ENCODE measurements at regions not wholly inside any gene's neighbourhood (a gene's known extent, or its start where the extent isn't known, plus 50 kb on each side); places are given as distances from the start of the nearest gene placed in this dataset.
"Not testable (repeated sequence)": the region's sequence is repeated elsewhere in the genome, so short reads cannot be mapped to it uniquely, and the experiment has no call there.

DNA sequence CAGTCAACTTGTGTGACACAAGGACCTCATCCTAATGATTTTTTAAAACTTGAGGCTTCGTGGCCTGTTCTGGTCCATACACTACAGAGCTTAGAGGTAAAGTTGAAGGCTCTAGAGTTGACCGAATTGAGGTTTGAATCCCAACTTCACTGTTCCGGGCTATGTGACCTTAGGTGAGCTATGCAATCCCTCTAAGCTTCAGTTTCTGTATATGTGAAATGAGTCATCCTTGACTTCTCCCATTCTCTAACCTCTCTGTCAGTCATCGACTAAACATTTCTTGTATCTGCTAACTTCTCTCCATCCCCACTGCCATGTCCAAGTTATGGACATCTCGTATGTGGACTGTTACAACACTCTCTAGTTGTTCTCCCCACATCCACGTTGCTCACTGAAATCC is 178.2 kb upstream of the TMEM45B start:
- no peak for DNase-seq (ENCODE audit: low read depth in 3 of 3)

DNA sequence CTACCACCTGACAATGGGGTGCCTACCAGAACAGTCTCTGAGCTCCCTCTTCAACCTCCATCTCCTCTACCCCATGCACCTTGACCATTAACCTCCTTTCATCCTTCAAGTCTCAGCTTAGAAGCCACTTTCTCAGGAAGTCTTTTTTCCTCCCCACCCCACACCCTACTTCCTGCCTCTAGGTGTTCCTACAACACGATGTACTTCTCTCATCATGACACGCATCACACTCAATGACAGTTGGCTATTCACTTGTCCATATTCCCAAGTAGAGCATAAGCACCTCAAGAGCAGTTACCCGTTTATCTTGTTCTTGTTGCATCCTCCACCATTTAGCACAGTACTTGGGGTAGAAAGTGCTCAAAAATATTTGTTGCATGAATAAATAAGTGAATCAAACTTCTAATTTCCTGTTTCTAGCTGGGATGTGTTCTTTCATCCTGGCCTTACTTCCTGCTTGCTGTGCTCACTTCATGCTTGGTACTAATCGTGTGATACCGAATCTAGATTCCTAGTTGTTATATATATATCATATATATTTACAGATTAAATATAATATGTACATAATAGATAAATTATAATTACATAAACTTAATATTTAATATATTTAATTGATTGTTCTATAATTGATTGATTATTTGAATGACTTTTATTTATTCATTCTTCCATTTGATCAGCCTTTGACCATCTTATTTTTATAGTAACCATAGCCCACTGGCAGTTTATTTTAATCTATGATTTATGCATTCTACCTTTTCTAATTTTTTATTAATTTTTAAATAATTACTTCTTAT is 177.5 kb upstream of the TMEM45B start:
- no peak for DNase-seq (ENCODE audit: low read depth in 3 of 3)

- DNase-seq (ENCODE audit: low read depth in 3 of 3), result peak in 2 of 3 experiments; percentile 14 to 26
These were observed 176.3 kb upstream of the TMEM45B start for GRCh38 chr11:129639300-129639699.

GRCh38 chr11:129640671-129641070 is 175.0 kb upstream of the TMEM45B start:
- no peak for DNase-seq (ENCODE audit: low read depth in 3 of 3)

GRCh38 chr11:129643031-129643721 is 172.5 kb upstream of the TMEM45B start:
- no peak for DNase-seq (ENCODE audit: low read depth in 3 of 3)

DNA sequence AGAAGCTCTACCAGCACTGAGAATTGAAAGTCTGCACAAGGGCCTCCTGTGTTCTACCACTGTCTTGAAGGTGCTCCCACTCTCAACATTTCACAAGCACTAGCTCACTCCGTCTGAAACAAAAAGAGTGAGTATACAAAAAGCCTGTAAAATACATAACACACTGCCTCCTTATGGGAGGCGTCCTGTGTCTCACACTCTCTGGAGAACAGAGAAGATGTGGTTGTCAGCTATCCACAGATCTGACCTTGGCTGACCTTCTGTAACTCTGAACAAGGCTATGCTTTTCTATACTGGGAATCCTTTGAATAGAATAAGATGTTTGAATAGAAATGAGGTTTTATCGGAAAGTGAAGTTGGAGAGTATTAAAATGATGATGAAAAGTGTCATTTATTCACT is 171.3 kb upstream of the TMEM45B start:
- no peak for DNase-seq (ENCODE audit: low read depth in 3 of 3)

DNA sequence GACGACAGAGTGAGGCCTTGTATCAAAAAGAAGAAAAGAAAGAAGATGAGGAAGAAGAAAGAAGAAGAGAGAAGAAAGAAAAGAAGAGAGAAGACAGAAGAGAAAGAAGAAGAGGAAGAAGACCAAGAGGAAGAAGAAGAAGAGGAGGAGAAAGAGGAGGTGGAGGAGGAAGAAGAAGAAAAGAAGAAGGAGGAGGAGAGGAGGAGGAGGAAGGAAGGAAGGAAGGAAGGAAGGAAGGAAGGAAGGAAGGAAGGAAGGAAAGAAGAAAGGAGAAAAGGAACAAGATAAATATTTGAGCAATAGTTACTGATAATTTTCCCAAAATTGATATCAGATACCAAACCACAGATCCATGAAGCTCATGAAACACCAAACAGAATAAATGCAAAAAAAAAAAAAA is 169.7 kb upstream of the TMEM45B start:
- DNase-seq (ENCODE audit: low read depth in 3 of 3), result no peak

GRCh38 chr11:129650044-129650443 is 165.6 kb upstream of the TMEM45B start:
- not testable (repeated sequence) for DNase-seq (ENCODE audit: low read depth in 3 of 3)

GRCh38 chr11:129652835-129653234 is 162.8 kb upstream of the TMEM45B start:
- no peak for DNase-seq (ENCODE audit: low read depth in 3 of 3)

DNA sequence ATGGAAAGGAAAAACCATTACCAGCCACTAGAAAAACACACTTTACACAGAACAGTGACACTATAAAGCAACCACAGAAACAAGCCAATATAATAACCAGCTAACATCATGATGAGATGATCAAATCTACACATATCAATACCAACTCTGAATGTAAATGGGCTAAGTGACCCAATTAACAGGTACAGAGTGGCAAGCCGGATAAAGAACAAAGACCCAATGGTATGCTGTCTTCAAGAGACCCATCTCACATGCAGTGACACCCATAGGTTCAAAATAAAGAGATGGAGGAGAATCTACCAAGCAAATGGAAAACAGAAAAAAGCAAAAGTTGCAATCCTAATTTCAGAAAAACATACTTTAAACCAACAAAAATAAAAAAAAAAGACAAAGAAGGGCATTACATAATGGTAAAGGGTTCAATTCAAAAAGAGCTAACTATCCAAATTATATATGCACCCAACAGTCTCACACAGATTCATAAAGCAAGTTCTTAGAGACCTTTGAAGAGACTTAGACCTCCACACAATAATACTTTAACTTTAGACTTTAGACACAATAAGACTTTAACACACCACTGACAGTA is 160.3 kb upstream of the TMEM45B start:
- no peak for DNase-seq (ENCODE audit: low read depth in 3 of 3)

DNA sequence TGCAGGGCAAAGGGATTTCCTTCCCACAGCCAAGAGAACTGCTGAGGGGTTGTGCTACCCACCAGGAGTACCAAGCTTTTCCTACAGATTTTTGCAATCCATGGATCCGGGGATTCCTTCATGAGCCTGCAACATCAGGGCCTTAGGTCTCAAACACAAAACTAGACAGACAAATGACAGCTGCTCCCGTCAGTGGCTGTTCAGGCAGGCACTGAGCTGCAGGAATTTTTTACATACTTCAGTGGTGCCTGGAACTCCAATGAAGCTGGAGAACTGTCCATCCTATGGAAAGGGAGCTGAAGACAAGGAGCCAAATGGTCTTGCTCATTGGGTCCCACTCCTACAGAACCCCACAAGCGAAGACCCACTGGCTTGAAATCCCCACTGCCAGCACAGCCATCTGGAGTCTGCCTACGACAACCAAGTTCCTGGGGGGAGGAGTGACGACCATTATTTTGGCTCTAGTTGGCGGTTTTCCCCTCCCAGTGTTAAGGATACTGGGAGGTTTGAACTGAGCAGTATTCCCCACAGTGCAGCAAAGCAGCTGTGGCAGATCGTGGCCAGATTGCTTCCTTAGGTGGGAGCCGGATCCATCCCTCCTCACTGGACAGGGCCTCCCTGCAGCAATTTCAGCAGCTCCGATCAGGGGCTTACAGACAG is 157.7 kb upstream of the TMEM45B start:
- no peak for DNase-seq (ENCODE audit: low read depth in 3 of 3)

DNA sequence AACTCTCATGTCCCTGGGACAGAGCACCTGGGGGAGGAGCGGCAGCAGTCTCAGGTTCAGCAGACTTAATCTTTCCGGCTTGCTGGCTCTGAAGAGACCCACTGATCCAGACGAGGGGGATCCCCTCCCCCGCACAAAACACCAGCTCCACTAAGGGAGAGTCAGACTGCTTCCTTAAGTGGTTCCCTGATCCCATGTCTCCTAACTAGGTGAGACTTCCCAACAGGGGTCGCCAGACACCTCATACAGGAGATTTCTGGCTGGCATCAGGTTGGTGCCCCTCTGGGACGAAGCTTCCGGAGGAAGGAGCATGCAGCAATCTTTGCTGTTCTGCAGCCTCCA is 157.2 kb upstream of the TMEM45B start:
- DNase-seq (ENCODE audit: low read depth in 3 of 3), result no peak

- DNase-seq (ENCODE audit: low read depth in 3 of 3), result no peak
These were observed 134.7 kb upstream of the TMEM45B start for GRCh38 chr11:129680907-129681306.

GRCh38 chr11:129681344-129682114 is 134.1 kb upstream of the TMEM45B start:
- DNase-seq (ENCODE audit: low read depth in 3 of 3), result no peak

DNA sequence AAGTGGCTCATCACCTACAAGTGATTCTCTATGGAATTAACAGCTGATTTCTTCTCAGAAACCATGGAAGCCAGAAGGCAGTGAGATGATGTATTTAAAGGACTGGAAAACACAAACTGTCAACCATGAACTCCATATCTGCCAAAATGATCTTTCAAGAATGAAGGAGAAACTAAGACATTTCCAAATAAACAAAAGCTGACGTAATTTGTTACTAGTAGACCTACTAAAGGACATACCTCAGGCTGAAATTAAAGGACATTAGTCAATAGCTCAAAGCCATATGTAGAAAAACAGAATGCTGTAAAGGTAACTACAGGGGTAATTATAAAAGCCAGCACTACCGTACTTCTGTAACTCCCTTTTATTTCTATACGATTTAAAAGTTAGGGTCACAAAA is 129.4 kb upstream of the TMEM45B start:
- no peak for DNase-seq (ENCODE audit: low read depth in 3 of 3)

- DNase-seq (ENCODE audit: low read depth in 3 of 3), result no peak
These were observed 124.5 kb upstream of the TMEM45B start for GRCh38 chr11:129691142-129691541.

DNA sequence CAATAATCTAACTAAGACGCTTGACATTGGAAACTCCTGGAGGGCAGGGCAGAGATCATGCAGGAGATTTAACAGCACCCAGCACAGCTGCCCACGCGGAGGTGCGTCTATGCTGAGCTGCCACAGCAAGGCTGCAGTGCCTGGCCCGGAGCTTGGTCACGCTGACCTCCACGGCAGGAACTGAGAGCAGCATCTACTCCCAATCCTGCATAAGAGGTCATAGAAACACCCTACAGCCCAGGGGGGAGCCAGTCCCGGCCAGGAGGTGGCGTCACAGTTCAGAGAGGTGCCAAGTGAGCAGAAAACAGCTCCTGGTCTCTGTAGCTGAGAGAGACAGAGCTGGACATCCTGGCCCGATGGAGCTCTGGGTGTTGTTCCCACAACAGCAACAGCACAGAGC is 121.1 kb upstream of the TMEM45B start:
- DNase-seq (ENCODE audit: low read depth in 3 of 3), result peak in 1 of 3 experiments; percentile 11

- DNase-seq (ENCODE audit: low read depth in 3 of 3), result no peak
These were observed 120.7 kb upstream of the TMEM45B start for GRCh38 chr11:129694966-129695365.

GRCh38 chr11:129695571-129696308 is 119.9 kb upstream of the TMEM45B start:
- peak; percentile 49 to 69 (median 49) for DNase-seq (ENCODE audit: low read depth in 3 of 3)

GRCh38 chr11:129696309-129696989 is 119.2 kb upstream of the TMEM45B start:
- DNase-seq (ENCODE audit: low read depth in 3 of 3), result no peak

Data from stimulated activated CD4-positive, alpha-beta T cell treated with anti-CD3 and anti-CD28 coated beads, TNF-alpha, amount 100 ng/mL, for 24 hours (primary cell).